ENCODE measurements at regions not wholly inside any gene's neighbourhood (a gene's known extent, or its start where the extent isn't known, plus 50 kb on each side); places are given as distances from the start of the nearest gene placed in this dataset.

- Histone ChIP-seq H3K27ac (ENCODE audit: low read length) (no peak overlapping the region), H3K9me3 (no peaks in the 10 kb centered on the region), H3K36me3 (ENCODE audit: control insufficient read depth in 2 of 2, extremely low read depth in 1 of 2, insufficient read depth in 1 of 2, low read length in 1 of 2) (no peaks in the 10 kb centered on the region), H3K4me3 (ENCODE audit: control insufficient read depth in 1 of 2, extremely low read depth in 1 of 2, low read length in 1 of 2) (no peak overlapping the region), H3K27me3 (replicated peaks in 1 of 2; ENCODE audit: control insufficient read depth in 2 of 2, extremely low read depth in 1 of 2, insufficient read depth in 2 of 2, low read length in 1 of 2) (peaks cover 0 to 9% of the 10 kb centered on the region in 2 experiments), H3K4me1 (ENCODE audit: control insufficient read depth in 1 of 2, extremely low read depth in 1 of 2, insufficient read depth in 2 of 2, low read length in 2 of 2) (no peaks in the 10 kb centered on the region)
- Mint-ChIP-seq H3K4me1 (no peaks in the 10 kb centered on the region), H3K27ac (no peak overlapping the region), H3K4me3 (no peak overlapping the region), H3K36me3 (peaks cover 5% of the 10 kb centered on the region), H3K9me3 (peaks cover 0 to 18% (median 9%) of the 10 kb centered on the region in 3 donors), H3K27me3 (peaks cover 17 to 34% of the 10 kb centered on the region in 2 donors)
- 80% methylated on average over 12 of the region's 15 CpGs for WGBS (ENCODE audit: insufficient coverage)
- POLR2A ChIA-PET: no interaction called here
- ATAC-seq (replicated peaks in 1 of 4) (no peak), DNase-seq (no peak)
- CTCF ChIA-PET: no interaction called here
Observed at GRCh38 chr21:33162436-33162951, 67.2 kb upstream of the IFNAR2 start.

- no peak overlapping the region for H3K27ac ChIP-seq (ENCODE audit: low read length)
- ATAC-seq (replicated peaks in 1 of 4): no peak
- no peaks in the 10 kb centered on the region for H3K4me1 ChIP-seq (ENCODE audit: control insufficient read depth in 1 of 2, extremely low read depth in 1 of 2, insufficient read depth in 2 of 2, low read length in 2 of 2)
- CTCF ChIA-PET: no interaction called here
- peaks cover 15 to 20% of the 10 kb centered on the region in 2 donors for H3K27me3 Mint-ChIP-seq
- no peaks in the 10 kb centered on the region for H3K36me3 Mint-ChIP-seq
- no peak overlapping the region for H3K27ac Mint-ChIP-seq
- no peaks in the 10 kb centered on the region for H3K36me3 ChIP-seq (ENCODE audit: control insufficient read depth in 2 of 2, extremely low read depth in 1 of 2, insufficient read depth in 1 of 2, low read length in 1 of 2)
- no peaks in the 10 kb centered on the region for H3K9me3 ChIP-seq
- H3K4me3 Mint-ChIP-seq: no peak overlapping the region
- peaks cover 0 to 32% of the 10 kb centered on the region in 2 experiments for H3K27me3 ChIP-seq (replicated peaks in 1 of 2; ENCODE audit: control insufficient read depth in 2 of 2, extremely low read depth in 1 of 2, insufficient read depth in 2 of 2, low read length in 1 of 2)
- H3K4me3 ChIP-seq (ENCODE audit: control insufficient read depth in 1 of 2, extremely low read depth in 1 of 2, low read length in 1 of 2): no peak overlapping the region
- WGBS (ENCODE audit: insufficient coverage): 100% methylated on average over 5 of the region's 6 CpGs
- H3K9me3 Mint-ChIP-seq: no peaks in the 10 kb centered on the region
- no peak for DNase-seq
- POLR2A ChIA-PET: no interaction called here
- H3K4me1 Mint-ChIP-seq: no peaks in the 10 kb centered on the region
Observed at GRCh38 chr21:33168886-33169285, 60.9 kb upstream of the IFNAR2 start.

GRCh38 chr21:33169359-33169758 is 60.4 kb upstream of the IFNAR2 start:
- no peaks in the 10 kb centered on the region for H3K4me1 Mint-ChIP-seq
- no peak for DNase-seq
- no peak overlapping the region for H3K27ac Mint-ChIP-seq
- CTCF ChIA-PET: no interaction called here
- Histone ChIP-seq H3K27me3 (replicated peaks in 1 of 2; ENCODE audit: control insufficient read depth in 2 of 2, extremely low read depth in 1 of 2, insufficient read depth in 2 of 2, low read length in 1 of 2) (peaks cover 0 to 33% of the 10 kb centered on the region in 2 experiments), H3K4me3 (ENCODE audit: control insufficient read depth in 1 of 2, extremely low read depth in 1 of 2, low read length in 1 of 2) (no peak overlapping the region), H3K27ac (ENCODE audit: low read length) (no peak overlapping the region), H3K4me1 (ENCODE audit: control insufficient read depth in 1 of 2, extremely low read depth in 1 of 2, insufficient read depth in 2 of 2, low read length in 2 of 2) (no peaks in the 10 kb centered on the region), H3K9me3 (no peaks in the 10 kb centered on the region), H3K36me3 (ENCODE audit: control insufficient read depth in 2 of 2, extremely low read depth in 1 of 2, insufficient read depth in 1 of 2, low read length in 1 of 2) (no peaks in the 10 kb centered on the region)
- no peaks in the 10 kb centered on the region for H3K36me3 Mint-ChIP-seq
- no peak for ATAC-seq (replicated peaks in 1 of 4)
- 90% methylated on average over 10 of the region's 14 CpGs for WGBS (ENCODE audit: insufficient coverage)
- POLR2A ChIA-PET: no interaction called here
- no peak overlapping the region for H3K4me3 Mint-ChIP-seq
- H3K9me3 Mint-ChIP-seq: no peaks in the 10 kb centered on the region
- peaks cover 15 to 20% of the 10 kb centered on the region in 2 donors for H3K27me3 Mint-ChIP-seq

GRCh38 chr21:33171616-33172169 is 58.0 kb upstream of the IFNAR2 start:
- no peak overlapping the region for H3K27ac ChIP-seq (ENCODE audit: low read length)
- H3K4me1 ChIP-seq (ENCODE audit: control insufficient read depth in 1 of 2, extremely low read depth in 1 of 2, insufficient read depth in 2 of 2, low read length in 2 of 2): no peaks in the 10 kb centered on the region
- no peak for ATAC-seq (replicated peaks in 1 of 4)
- H3K36me3 ChIP-seq (ENCODE audit: control insufficient read depth in 2 of 2, extremely low read depth in 1 of 2, insufficient read depth in 1 of 2, low read length in 1 of 2): no peaks in the 10 kb centered on the region
- CTCF ChIA-PET: no interaction called here
- Mint-ChIP-seq H3K27ac (no peak overlapping the region), H3K27me3 (peaks cover 17 to 21% of the 10 kb centered on the region in 2 donors), H3K36me3 (no peaks in the 10 kb centered on the region), H3K4me1 (no peaks in the 10 kb centered on the region), H3K4me3 (no peak overlapping the region), H3K9me3 (no peaks in the 10 kb centered on the region)
- H3K9me3 ChIP-seq: no peaks in the 10 kb centered on the region
- no peak for DNase-seq
- no peak overlapping the region for H3K4me3 ChIP-seq (ENCODE audit: control insufficient read depth in 1 of 2, extremely low read depth in 1 of 2, low read length in 1 of 2)
- POLR2A ChIA-PET: no interaction called here
- peaks cover 0 to 33% of the 10 kb centered on the region in 2 experiments for H3K27me3 ChIP-seq (replicated peaks in 1 of 2; ENCODE audit: control insufficient read depth in 2 of 2, extremely low read depth in 1 of 2, insufficient read depth in 2 of 2, low read length in 1 of 2)
- no CpG with 5 or more reads among the region's 8 CpGs for WGBS (ENCODE audit: insufficient coverage)

GRCh38 chr21:33174756-33175155 is 55.0 kb upstream of the IFNAR2 start:
- H3K4me1 Mint-ChIP-seq: no peaks in the 10 kb centered on the region
- Histone ChIP-seq H3K4me1 (ENCODE audit: control insufficient read depth in 1 of 2, extremely low read depth in 1 of 2, insufficient read depth in 2 of 2, low read length in 2 of 2) (no peaks in the 10 kb centered on the region), H3K9me3 (no peaks in the 10 kb centered on the region), H3K4me3 (ENCODE audit: control insufficient read depth in 1 of 2, extremely low read depth in 1 of 2, low read length in 1 of 2) (no peak overlapping the region), H3K27ac (ENCODE audit: low read length) (no peak overlapping the region), H3K36me3 (ENCODE audit: control insufficient read depth in 2 of 2, extremely low read depth in 1 of 2, insufficient read depth in 1 of 2, low read length in 1 of 2) (no peaks in the 10 kb centered on the region), H3K27me3 (replicated peaks in 1 of 2; ENCODE audit: control insufficient read depth in 2 of 2, extremely low read depth in 1 of 2, insufficient read depth in 2 of 2, low read length in 1 of 2) (peaks cover 0 to 13% of the 10 kb centered on the region in 2 experiments)
- no peaks in the 10 kb centered on the region for H3K9me3 Mint-ChIP-seq
- no peaks in the 10 kb centered on the region for H3K36me3 Mint-ChIP-seq
- H3K27me3 Mint-ChIP-seq: peaks cover 8 to 9% of the 10 kb centered on the region in 2 donors
- POLR2A ChIA-PET: no interaction called here
- WGBS (ENCODE audit: insufficient coverage): no CpG with 5 or more reads among the region's 4 CpGs
- H3K27ac Mint-ChIP-seq: no peak overlapping the region
- CTCF ChIA-PET: no interaction called here
- H3K4me3 Mint-ChIP-seq: no peak overlapping the region
- ATAC-seq (replicated peaks in 1 of 4): no peak
- DNase-seq: no peak
